HG03196 (cell line): ENCODE measurements at regions not wholly inside any gene's neighbourhood (a gene's known extent, or its start where the extent isn't known, plus 50 kb on each side); places are given as distances from the start of the nearest gene placed in this dataset.

Source experiments
- ATAC-seq: cut with Tn5 transposase; IDR thresholded peaks from one replicate; pipeline ENCODE4 v1.9.1; 2021; ENCODE audit not compliant: unreplicated experiment

DNA sequence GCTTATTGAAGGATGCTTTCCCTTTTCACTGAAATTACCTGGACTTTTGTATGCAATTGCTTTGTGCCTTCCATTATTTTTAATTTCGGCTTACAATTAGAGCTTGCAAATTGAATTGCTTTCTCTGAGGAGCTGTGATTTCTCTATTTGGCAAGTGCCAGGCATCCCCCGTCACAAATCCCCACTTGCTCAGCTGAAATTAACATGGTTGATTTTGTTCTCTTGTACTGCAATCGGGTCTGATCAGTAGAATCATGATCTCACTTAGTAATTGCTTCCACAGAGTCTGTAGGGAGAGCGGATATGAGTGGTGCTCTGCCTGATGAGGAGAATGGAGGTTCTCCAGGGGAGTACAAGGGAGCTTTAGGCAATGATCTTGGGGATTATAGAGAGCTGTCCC lies 495.5 kb upstream of the SGCD start:
- ATAC-seq: no peak

GRCh38 chr5:155833287-155833686 lies 493.7 kb upstream of the SGCD start:
- no peak for ATAC-seq

DNA sequence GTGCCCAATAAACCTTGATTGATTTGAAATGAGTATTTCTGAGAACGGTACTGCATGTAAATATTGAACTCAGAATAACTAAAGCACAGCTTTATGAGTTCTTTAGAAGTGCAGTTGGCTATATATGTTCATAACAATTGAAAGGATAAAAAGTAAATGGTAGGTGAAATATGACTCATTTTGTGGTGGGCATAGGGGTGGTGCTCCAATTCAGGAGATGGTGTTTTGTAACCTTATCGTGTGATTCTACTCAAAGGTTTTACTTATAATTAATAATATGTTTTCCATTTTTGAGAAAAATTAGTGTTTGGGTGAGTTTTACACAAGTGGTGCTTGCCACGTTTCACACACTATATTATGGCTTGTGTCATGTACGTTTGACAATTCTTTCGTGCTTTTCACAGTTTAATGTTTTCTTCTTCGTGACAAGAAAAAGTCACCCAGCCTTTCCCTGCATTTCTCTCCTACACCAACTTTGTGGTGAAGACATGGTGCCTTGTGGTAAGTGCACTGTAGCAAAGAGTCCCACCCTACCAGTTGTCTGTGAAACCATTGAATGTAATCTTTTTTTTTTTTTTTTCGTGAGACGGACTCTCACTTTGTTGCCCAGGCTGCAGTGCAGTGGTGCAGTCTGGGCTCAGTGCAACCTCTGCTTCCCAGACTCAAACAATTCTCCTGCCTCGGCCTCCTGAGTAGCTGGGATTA lies 492.5 kb upstream of the SGCD start:
- ATAC-seq: no peak

GRCh38 chr5:155836089-155836803 lies 490.7 kb upstream of the SGCD start:
- no peak for ATAC-seq

GRCh38 chr5:155838394-155838793 lies 488.6 kb upstream of the SGCD start:
- ATAC-seq: no peak

DNA sequence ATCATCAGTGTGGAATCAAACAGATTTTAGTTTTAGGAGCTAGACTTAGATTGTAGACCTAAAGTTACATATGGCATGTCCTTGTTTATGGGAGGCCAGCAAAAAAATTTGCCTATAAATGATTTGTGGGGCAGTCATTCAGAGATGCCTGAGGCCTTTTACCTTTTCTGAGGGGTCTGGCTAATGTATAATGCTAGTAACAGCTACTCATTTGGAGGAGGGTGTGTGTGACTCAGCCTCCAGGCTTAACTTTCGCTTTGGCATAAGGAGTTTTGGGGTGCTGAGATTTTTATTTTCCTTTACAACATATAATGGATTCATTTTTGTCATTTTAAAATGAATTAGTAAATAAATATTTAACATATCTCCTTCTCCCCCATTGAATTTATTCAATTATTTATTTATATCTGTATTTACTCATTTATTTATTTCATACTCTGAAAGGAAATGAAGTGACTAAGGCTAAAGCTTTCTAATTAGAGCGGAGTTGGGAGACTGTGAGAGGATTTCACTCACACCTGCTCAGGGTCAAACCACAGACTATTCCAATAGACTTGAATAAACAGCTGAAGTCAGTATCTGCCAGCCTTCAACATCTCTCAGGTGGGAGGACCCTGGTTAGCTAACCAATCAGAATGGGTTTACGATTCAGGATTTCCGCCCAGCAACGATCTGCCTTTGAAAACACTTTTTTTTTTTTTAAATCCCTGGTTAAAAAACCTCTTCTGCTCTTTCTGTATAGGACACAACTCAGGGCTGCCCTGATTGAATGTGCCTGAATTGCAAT lies 487.5 kb upstream of the SGCD start:
- no peak for ATAC-seq

GRCh38 chr5:155844542-155844941 lies 482.4 kb upstream of the SGCD start:
- ATAC-seq: no peak

GRCh38 chr5:155850370-155850769 lies 476.6 kb upstream of the SGCD start:
- no peak for ATAC-seq

DNA sequence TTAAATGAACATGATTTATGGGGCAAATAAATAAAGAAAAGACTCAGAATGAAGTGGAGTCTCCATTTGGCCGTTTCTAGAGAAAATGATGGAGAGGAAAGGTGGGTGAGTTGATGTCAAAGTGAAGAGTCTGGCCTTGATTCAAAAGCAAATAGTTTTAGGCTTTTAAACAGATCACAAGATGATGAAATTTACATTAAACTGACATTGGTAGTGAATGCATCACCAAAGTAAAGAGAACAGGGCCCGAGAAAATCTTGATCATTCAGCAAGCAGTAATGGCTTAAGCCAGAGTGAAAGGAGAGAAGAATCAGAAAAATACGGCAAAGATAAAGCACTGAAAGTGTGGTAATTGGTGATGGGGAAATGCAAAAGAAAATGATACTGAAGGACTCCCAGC lies 460.0 kb upstream of the SGCD start:
- ATAC-seq: no peak

DNA sequence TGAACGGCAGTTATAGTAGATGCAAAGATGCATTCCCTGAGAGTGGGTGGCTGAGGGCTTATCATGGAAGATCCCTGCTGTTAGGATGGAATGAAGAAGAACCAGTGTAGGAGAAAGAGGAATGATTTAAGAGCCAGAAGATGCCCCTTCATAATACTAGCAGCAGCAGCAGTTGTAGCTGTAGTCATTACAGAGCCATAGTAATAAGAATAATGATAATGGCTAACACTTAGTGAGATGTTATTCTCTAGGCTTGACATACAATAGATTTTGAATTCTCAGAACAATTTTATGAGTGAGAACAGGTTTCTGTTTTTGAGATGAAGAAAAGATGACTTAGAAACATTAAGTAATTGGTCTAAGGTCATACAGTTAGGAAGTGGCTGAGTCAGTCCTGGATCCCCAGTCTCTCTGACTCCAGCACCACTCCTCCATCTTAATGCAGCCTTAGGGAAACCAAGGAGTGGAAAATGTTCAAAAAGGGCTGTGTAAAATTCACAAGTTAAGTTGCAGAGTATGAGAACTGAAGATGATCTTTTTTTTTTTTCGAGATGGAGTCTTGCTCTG lies 459.4 kb upstream of the SGCD start:
- no peak for ATAC-seq

DNA sequence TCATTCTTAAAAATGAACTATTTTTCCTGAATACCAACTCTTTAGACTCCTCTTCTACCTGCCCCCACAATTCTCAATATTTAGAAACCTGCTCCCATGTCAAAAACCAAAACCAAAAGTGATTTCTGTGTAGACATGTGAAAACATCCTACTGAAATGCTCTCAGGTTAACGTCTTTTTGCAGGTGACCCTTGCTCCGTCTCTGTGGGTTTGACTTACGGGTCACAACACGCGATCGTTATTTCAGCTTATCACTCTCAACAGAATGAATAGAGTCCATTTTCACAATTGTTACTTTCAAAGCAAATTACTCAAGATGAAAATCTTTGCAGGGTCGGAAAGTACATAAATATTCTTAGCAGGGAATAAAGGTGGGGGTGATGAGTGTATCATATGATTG lies 456.3 kb upstream of the SGCD start:
- no peak for ATAC-seq

DNA sequence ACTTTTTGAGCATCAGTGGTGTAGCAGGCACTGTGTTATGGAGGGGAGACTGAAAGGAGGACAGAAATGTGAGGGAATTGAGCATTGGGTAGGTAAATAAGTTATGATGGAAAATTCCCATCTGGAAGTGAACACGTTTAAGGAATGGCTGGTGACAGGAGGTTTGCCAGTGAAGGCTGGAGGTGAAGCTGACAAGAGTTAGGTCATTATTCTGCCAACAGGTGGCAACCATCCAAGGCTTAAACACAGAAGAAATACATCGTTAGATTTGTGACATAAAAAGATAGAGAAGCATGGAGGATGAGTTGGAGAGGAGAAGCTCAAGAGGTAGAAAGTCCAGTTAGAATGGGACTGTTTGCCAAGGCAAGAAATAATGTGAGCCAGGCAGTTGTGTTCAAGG lies 455.3 kb upstream of the SGCD start:
- no peak for ATAC-seq

GRCh38 chr5:155872629-155873220 lies 454.2 kb upstream of the SGCD start:
- no peak for ATAC-seq

- ATAC-seq: no peak
Observed at GRCh38 chr5:155878991-155879575, 447.9 kb upstream of the SGCD start.

GRCh38 chr5:155884041-155884440 lies 442.9 kb upstream of the SGCD start:
- no peak for ATAC-seq

DNA sequence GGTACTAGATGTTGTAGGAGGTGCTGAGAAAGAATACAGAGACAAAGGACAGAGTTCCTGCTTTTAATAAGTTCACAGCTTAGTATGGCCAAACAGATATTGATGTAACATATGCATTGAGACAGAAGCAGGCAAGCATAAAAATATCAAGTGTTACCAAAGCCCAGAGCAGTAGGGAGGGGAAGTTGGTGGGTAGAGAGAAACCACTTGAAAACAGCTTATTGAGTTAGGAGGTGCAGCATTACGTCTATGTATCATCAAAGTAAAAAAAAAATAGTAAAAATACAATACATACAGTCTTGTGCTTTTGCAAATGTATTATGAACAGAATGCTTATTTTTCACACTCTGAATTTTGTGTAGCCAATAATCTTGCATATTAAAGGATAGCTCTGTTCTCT lies 441.8 kb upstream of the SGCD start:
- no peak for ATAC-seq

- ATAC-seq: no peak
Observed at GRCh38 chr5:155886311-155887031, 440.5 kb upstream of the SGCD start.

DNA sequence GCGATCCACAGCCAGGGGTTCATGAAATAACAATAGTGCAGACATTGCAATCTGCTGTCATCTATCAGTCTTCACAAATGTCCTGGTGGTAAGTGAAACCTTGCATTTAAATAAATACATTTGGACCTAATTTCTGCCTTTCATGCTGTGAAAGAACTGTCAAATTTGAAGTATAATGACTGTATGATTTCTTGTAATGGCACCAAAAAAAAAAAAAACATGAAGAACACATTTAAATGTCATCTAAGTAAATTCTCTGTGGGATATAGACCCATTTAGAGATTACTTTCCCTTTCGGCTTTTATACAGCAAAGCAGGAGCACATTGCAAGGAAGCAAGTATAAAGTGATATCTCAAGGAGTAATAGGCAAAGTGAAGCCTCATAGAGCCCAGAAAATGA lies 431.5 kb upstream of the SGCD start:
- no peak for ATAC-seq

DNA sequence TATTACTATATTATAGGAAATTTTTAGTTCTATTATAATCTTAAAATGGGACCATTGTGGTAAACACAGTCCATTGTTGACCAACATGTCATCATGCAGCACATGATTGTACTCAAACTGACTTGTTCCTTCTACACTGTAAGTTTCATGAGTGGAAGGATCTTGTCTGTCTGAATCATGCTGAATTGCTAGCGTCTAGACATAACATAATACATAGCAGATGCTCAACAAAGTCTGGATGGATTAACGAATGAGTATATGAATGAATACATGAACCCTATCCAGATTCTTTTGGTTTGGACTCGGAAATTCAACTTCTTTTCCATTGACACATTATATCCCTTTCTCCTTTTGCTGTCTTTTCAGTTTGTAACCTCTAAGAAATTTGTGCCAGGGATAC lies 429.2 kb upstream of the SGCD start:
- no peak for ATAC-seq

- no peak for ATAC-seq
Observed at GRCh38 chr5:155898284-155898683, 428.7 kb upstream of the SGCD start.
